ENCODE measurements at regions not wholly inside any gene's neighbourhood (a gene's known extent, or its start where the extent isn't known, plus 50 kb on each side); places are given as distances from the start of the nearest gene placed in this dataset.
A peak's percentile ranks its signal among the peaks of the same experiment; 100 is the strongest.

DNA sequence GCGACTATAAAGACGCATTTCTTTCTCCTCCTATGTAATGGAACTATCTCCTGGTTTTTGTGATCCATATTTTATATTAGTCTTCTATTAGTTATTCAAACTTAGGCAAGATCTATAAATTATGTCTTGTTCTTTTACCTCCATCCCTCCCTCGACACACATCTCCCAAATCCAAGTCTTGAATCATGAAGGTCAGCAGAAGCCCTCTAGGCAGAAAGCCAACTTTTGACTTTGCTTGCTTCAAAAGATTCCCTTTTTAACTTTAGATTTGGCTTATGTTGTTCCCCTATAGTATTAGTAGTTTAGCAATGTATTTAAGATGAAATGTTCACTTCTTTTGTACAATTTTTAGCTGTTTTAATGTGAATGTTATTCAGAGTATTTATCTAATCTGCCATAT is 689.8 kb downstream of the SLC6A15 start:
- DNase-seq = no peak
- no peaks in the 10 kb centered on the region for H3K27me3 ChIP-seq (replicated peaks)
- no peak overlapping the region for H3K27ac ChIP-seq
- in situ Hi-C loops (cut with HindIII; ENCODE audit: low pct_ligation_motif_present, low sequenced_read_pairs) = no loop called here
- no peak overlapping the region for H3K4me3 ChIP-seq (ENCODE audit: low read depth, low read length)
- H3K36me3 ChIP-seq (replicated peaks) = no peaks in the 10 kb centered on the region
- TF ChIP-seq, protein P1, sequence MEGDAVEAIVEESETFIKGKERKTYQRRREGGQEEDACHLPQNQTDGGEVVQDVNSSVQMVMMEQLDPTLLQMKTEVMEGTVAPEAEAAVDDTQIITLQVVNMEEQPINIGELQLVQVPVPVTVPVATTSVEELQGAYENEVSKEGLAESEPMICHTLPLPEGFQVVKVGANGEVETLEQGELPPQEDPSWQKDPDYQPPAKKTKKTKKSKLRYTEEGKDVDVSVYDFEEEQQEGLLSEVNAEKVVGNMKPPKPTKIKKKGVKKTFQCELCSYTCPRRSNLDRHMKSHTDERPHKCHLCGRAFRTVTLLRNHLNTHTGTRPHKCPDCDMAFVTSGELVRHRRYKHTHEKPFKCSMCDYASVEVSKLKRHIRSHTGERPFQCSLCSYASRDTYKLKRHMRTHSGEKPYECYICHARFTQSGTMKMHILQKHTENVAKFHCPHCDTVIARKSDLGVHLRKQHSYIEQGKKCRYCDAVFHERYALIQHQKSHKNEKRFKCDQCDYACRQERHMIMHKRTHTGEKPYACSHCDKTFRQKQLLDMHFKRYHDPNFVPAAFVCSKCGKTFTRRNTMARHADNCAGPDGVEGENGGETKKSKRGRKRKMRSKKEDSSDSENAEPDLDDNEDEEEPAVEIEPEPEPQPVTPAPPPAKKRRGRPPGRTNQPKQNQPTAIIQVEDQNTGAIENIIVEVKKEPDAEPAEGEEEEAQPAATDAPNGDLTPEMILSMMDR (IDR thresholded peaks at IDR 0.05; ENCODE audit: low read depth, low read length, missing control alignments) = no peak

DNA sequence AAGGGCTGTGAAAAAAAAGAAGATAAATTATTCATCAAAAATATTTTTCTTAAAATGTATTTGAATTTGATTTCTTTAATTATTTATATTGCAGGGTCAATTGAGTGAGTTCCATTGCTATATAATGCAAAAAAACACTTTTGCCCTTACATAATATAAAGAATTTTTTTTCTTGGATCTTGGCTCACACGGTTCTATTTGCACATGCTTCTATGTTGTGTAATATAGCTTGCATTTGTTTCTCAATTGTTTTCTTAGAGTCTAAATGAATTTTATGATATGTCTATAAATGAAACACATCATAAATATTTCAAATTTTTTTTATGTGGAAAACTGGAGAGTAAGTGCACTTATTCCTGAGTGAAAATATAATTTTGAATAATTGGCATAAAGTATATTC is 694.2 kb downstream of the SLC6A15 start:
- Histone ChIP-seq H3K27ac (no peak overlapping the region), H3K27me3 (replicated peaks) (no peaks in the 10 kb centered on the region), H3K36me3 (replicated peaks) (no peaks in the 10 kb centered on the region), H3K4me3 (ENCODE audit: low read depth, low read length) (no peak overlapping the region)
- in situ Hi-C loops (cut with HindIII; ENCODE audit: low pct_ligation_motif_present, low sequenced_read_pairs) = no loop called here
- TF ChIP-seq, protein P1 (IDR thresholded peaks at IDR 0.05; ENCODE audit: low read depth, low read length, missing control alignments) = no peak
- no peak for DNase-seq

DNA sequence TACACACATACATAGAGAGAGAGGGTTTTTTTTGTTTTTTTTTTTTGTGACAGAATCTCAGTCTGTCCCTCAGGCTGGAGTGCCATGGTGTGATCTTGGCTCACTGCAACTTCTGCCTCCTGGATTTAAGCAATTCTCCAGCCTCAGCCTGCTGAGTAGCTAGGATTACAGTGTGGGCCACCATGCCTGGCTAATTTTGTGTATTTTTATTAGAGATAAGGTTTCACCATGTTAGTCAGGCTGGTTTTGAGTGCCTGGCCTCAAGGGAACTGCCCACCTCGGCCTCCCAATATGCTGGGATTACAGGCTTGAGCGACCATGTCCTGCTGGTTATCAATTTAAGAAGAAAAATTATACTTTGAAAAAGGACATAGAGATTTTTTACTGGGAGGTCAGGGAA is 710.6 kb downstream of the SLC6A15 start:
- TF ChIP-seq, protein P1 (IDR thresholded peaks at IDR 0.05; ENCODE audit: low read depth, low read length, missing control alignments) = no peak
- no peak overlapping the region for H3K4me3 ChIP-seq (ENCODE audit: low read depth, low read length)
- in situ Hi-C loops (cut with HindIII; ENCODE audit: low pct_ligation_motif_present, low sequenced_read_pairs) = no loop called here

DNA sequence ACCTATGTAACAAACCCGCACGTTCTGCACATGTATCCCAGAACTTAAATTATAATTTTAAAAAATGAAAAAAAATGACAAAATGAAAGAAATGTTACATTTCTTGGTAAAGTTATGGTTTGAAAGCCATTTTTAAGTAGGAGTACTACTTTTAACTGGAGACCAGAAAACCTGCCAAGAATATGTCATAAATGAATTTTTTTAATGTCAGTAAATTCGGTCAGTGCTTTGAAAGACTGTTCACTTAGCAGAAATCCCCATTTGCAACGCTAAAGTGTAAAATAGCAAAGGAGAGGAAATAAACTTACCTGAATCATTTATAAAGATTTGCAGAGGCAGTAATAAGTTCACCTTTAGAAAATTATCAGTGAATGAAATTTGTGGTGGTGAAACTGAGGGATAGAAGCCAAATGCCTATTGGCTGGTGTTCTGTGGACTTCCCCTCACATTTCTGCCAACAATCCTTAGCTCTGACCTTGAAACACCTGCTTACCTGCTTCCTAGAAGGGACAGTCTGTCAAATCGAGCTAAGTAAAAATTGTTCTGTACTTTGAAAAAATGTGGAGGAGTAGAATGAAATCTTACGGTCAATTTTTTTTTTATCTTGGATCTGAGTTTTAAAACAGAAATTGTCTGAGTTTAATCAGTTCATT is 714.2 kb downstream of the SLC6A15 start:
- no peak overlapping the region for H3K27ac ChIP-seq
- H3K27me3 ChIP-seq (replicated peaks) = no peaks in the 10 kb centered on the region
- TF ChIP-seq, protein P1 (IDR thresholded peaks at IDR 0.05; ENCODE audit: low read depth, low read length, missing control alignments) = no peak
- H3K36me3 ChIP-seq (replicated peaks) = no peaks in the 10 kb centered on the region
- no peak for DNase-seq
- no peak overlapping the region for H3K4me3 ChIP-seq (ENCODE audit: low read depth, low read length)
- in situ Hi-C loops (cut with HindIII; ENCODE audit: low pct_ligation_motif_present, low sequenced_read_pairs) = no loop called here

More for the DNA sequence above, 710.6 kb downstream of the SLC6A15 start:
- Histone ChIP-seq H3K27ac (no peak overlapping the region), H3K27me3 (replicated peaks) (no peaks in the 10 kb centered on the region), H3K36me3 (replicated peaks) (no peaks in the 10 kb centered on the region)
- DNase-seq = peak; percentile 2

DNA sequence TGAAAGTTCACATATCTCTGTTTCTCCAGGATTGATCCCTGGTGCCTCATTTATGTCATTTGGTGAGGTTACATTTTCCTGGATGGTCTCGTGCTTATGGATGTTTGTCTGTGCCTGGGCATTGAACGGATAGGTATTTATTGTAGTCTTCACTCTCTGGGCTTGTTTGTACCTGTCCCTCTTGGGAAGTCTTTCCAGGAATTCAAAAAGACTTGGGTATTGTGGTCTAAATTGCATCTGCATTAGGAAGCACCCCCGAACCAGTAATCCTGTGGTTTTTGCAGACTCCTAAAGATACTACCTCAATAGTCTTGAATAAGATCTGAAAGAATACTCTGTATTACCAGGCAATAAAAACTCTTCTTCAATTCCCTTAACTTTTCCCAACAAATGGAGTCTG is 720.8 kb downstream of the SLC6A15 start:
- TF ChIP-seq, protein P1 (IDR thresholded peaks at IDR 0.05; ENCODE audit: low read depth, low read length, missing control alignments) = no peak
- no peak overlapping the region for H3K4me3 ChIP-seq (ENCODE audit: low read depth, low read length)
- in situ Hi-C loops (cut with HindIII; ENCODE audit: low pct_ligation_motif_present, low sequenced_read_pairs) = no loop called here
- DNase-seq = no peak
- no peak overlapping the region for H3K27ac ChIP-seq
- H3K27me3 ChIP-seq (replicated peaks) = no peaks in the 10 kb centered on the region
- H3K36me3 ChIP-seq (replicated peaks) = no peaks in the 10 kb centered on the region

DNA sequence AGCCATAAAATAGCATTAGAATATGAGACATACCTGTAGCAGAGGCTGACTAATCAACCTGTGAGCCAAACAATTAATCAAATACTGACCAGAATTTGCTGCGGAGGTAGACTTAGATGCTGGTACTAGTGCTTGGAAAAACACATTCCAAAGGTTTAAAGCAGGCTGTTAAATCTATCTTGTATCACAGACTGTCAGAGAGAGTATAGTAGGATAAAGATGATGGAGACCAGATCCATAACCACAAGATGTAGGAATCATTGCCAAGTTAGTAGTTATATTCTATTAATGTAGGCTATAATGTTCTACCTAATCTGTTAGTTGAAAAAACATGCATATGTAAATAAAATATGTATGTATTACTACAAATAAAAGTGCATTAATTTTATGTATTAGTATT is 726.2 kb downstream of the SLC6A15 start:
- TF ChIP-seq, protein P1 (IDR thresholded peaks at IDR 0.05; ENCODE audit: low read depth, low read length, missing control alignments) = no peak
- H3K27ac ChIP-seq = no peak overlapping the region
- DNase-seq = no peak
- no peak overlapping the region for H3K4me3 ChIP-seq (ENCODE audit: low read depth, low read length)
- in situ Hi-C loops (cut with HindIII; ENCODE audit: low pct_ligation_motif_present, low sequenced_read_pairs) = no loop called here
- H3K27me3 ChIP-seq (replicated peaks) = no peaks in the 10 kb centered on the region
- no peaks in the 10 kb centered on the region for H3K36me3 ChIP-seq (replicated peaks)
